GM23248 (cell line): ENCODE measurements at regions not wholly inside any gene's neighbourhood (a gene's known extent, or its start where the extent isn't known, plus 50 kb on each side); places are given as distances from the start of the nearest gene placed in this dataset.

ENCODE experiments used
- EZH2 ChIP-seq: fragments of 200-600 bp; sonication (generic); IDR thresholded peaks from 2 replicates; pipeline ENCODE4 v1.6.1; 2018; ENCODE audit warnings: antibody characterized with exemption, mild to moderate bottlenecking; ENCODE audit not compliant: insufficient read depth, poor library complexity, severe bottlenecking
- EZH2phosphoT487 ChIP-seq: fragments of 200-600 bp; sonication (generic); IDR thresholded peaks from 2 replicates; pipeline ENCODE4 v1.6.1; 2018; ENCODE audit warnings: antibody characterized with exemption, moderate library complexity, mild to moderate bottlenecking, low read depth; ENCODE audit not compliant: insufficient read depth

DNA sequence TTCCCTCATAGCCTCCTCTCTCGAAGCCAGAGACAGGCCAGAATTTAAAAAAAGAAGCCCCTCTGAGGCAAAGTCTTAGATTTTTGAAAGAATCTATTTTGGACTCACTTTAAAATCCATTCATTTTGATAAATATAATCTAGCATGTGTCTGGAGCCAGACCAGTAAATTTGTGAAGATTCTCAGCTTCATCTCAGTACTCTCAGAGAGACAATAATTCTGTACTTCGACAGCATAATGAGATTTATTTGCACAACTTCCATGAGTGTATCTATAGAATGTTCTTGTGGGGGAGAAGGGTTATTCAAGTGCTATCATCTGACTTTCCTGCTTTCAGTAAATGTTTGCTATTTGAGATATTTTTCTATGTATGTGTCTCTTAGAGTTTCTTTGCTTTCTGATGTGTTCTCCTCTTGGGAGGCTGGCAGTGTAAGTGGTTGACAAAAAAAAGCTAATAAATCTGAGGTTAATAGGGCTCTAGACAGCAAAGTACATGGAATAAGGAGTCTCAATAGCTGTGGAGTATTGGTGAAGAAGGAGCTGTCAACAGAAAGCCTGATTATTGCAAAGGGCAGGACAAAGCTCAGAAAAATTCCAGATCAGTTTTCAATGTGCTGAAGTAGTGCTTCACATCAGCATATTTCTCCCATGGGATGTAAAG, 223.0 kb downstream of the PTBP2 start:
- TF ChIP-seq EZH2 (no peak), EZH2phosphoT487 (no peak)
